Hepatocyte (in vitro differentiated cells): ENCODE measurements at regions not wholly inside any gene's neighbourhood (a gene's known extent, or its start where the extent isn't known, plus 50 kb on each side); places are given as distances from the start of the nearest gene placed in this dataset.

Experiments used
- DNase-seq: peaks from one replicate; pipeline ENCODE4 v3.0.0-alpha.2; 2016; ENCODE audit warnings: low spot score
- H2AFZ ChIP-seq: fragments of 200-600 bp; sonication (generic); 2 replicates; pipeline ENCODE4 v1.6.0; 2016; ENCODE audit warnings: antibody characterized with exemption, mild to moderate bottlenecking
- H3K27ac ChIP-seq: fragments of 200-600 bp; sonication (generic); 2 replicates; pipeline ENCODE4 v1.5.1; 2016; ENCODE audit warnings: mild to moderate bottlenecking
- H3K27me3 ChIP-seq: fragments of 200-600 bp; sonication (generic); 2 replicates; pipeline ENCODE4 v1.6.1; 2016
- H3K36me3 ChIP-seq: fragments of 200-600 bp; sonication (generic); replicated peaks from 2 replicates; pipeline ENCODE4 v1.5.1; 2016; ENCODE audit warnings: low read depth; ENCODE audit not compliant: insufficient read depth
- H3K4me1 ChIP-seq: fragments of 200-600 bp; sonication (generic); 2 replicates; pipeline ENCODE4 v1.5.1; 2016; ENCODE audit warnings: mild to moderate bottlenecking, moderate library complexity; ENCODE audit not compliant: insufficient read depth
- H3K4me2 ChIP-seq: fragments of 200-600 bp; sonication (generic); 2 replicates; pipeline ENCODE4 v1.6.0; 2016
- H3K4me3 ChIP-seq: fragments of 200-600 bp; sonication (generic); 2 replicates; pipeline ENCODE4 v1.5.1; 2016; ENCODE audit warnings: mild to moderate bottlenecking
- H3K79me2 ChIP-seq: fragments of 200-600 bp; sonication (generic); 2 replicates; pipeline ENCODE4 v1.6.0; 2017; ENCODE audit warnings: mild to moderate bottlenecking
- H3K9me2 ChIP-seq: fragments of 200-600 bp; sonication (generic); replicated peaks from 2 replicates; pipeline ENCODE4 v1.6.0; 2017; ENCODE audit warnings: mild to moderate bottlenecking; ENCODE audit not compliant: insufficient read depth
- H3K9me3 ChIP-seq: fragments of 200-600 bp; sonication (generic); 2 replicates; pipeline ENCODE4 v1.5.1; 2016; ENCODE audit warnings: low read depth, mild to moderate bottlenecking
- H4K20me1 ChIP-seq: fragments of 200-600 bp; sonication (generic); 2 replicates; pipeline ENCODE4 v1.6.0; 2016; ENCODE audit warnings: mild to moderate bottlenecking; ENCODE audit not compliant: insufficient read depth, poor library complexity, severe bottlenecking
- EZH2 ChIP-seq: fragments of 200-600 bp; sonication (generic); IDR thresholded peaks from 2 replicates; pipeline ENCODE4 v1.6.1; 2016; ENCODE audit warnings: antibody characterized with exemption, mild to moderate bottlenecking, borderline replicate concordance
- EZH2phosphoT487 ChIP-seq: fragments of 200-600 bp; sonication (generic); IDR thresholded peaks from one replicate; pipeline ENCODE4 v1.6.1; 2018; ENCODE audit warnings: antibody characterized with exemption, mild to moderate bottlenecking, low read depth, moderate library complexity; ENCODE audit not compliant: unreplicated experiment, severe bottlenecking
- WGBS: methylation state at CpG from one replicate; pipeline ENCODE4 v1.1.6; 2016; ENCODE audit warnings: low lambda C conversion rate; ENCODE audit errors: missing lambda C conversion rate; 5-methylcytosine and 5-hydroxymethylcytosine counted together
- TF ChIP-seq, protein P1 (sequence below): fragments of 200-600 bp; sonication (generic); IDR thresholded peaks from 2 replicates; pipeline ENCODE4 v1.5.1; 2016; ENCODE audit warnings: antibody characterized with exemption, mild to moderate bottlenecking; ENCODE audit not compliant: poor library complexity

DNA sequence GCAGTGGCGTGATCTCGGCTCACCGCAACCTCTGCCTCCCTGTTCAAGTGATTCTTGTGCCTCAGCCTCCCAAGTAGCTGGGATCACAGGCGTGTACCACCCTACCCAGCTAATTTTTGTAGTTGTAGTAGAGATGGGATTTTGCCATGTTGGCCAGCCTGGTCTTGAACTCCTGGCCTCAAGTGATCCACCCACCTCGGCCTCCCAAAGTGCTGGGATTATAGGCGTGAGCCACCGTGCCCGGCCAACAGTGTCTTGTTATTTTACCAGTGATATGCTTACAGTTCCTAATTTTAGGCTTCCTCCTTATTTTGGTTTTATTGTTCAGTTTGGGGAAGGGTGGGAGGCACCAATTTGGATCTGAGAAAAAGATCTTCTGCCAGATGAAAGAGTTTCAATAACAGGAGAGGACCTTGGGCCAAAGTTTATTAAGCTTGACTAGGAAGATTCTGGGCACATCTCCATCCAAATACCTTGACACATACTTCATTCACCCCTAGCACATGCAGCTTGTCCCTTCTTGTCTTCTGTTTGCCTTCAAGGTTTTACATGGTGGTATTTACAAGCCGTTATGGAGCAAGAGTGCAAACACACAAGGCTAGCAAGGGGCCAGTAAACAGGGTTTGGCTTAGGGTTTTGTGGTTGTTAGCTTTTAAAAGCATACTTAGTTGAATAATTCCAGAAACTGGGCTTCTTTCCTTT, 168.1 kb upstream of the DMRT1 start:
- Histone ChIP-seq H3K4me3 (no peak overlapping the region), H3K9me3 (no peaks in the 10 kb centered on the region), H3K27me3 (no peaks in the 10 kb centered on the region), H3K27ac (peak overlapping the region; percentile 65), H2AFZ (peak overlapping the region; percentile 42), H3K9me2 (no peaks in the 10 kb centered on the region), H3K36me3 (no peaks in the 10 kb centered on the region), H3K4me2 (peak overlapping the region; percentile 35), H4K20me1 (no peaks in the 10 kb centered on the region), H3K79me2 (peaks cover 7% of the 10 kb centered on the region), H3K4me1 (peaks cover 21% of the 10 kb centered on the region)
- 83% methylated on average over 9 of the region's 9 CpGs for WGBS
- peak; percentile 27 for DNase-seq
- peak; percentile 28 for TF ChIP-seq EZH2phosphoT487
- TF ChIP-seq, protein P1, sequence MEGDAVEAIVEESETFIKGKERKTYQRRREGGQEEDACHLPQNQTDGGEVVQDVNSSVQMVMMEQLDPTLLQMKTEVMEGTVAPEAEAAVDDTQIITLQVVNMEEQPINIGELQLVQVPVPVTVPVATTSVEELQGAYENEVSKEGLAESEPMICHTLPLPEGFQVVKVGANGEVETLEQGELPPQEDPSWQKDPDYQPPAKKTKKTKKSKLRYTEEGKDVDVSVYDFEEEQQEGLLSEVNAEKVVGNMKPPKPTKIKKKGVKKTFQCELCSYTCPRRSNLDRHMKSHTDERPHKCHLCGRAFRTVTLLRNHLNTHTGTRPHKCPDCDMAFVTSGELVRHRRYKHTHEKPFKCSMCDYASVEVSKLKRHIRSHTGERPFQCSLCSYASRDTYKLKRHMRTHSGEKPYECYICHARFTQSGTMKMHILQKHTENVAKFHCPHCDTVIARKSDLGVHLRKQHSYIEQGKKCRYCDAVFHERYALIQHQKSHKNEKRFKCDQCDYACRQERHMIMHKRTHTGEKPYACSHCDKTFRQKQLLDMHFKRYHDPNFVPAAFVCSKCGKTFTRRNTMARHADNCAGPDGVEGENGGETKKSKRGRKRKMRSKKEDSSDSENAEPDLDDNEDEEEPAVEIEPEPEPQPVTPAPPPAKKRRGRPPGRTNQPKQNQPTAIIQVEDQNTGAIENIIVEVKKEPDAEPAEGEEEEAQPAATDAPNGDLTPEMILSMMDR: no peak

DNA sequence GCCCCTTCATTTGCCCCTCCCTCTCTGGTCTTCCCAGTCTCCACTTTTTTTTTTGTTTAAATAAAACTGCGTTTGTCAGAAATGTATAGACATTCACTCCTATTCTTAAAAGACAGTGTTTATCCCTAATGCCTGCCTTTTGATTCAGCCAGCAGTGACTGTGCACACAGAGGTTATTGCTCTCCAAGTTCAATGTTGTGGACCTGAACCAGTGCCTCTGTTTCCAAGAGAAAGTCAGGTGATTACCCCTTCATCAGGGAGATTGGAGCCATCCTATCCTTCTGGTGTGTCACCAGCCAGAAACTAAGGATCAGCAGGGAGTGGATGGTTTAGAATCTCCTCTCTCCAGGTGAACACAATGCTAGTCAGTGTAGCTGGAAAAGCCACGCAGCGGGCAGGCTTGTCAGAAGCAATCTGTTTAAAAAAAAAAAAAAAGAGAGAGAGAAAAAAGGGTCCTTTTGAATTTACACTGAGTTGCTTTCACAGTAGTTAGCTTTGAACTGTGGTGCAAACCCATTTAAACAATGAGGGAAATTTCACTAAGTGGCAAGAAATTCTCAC, 167.5 kb upstream of the DMRT1 start:
- H3K4me1 ChIP-seq: peaks cover 21% of the 10 kb centered on the region
- peak; percentile 33 for DNase-seq
- H3K79me2 ChIP-seq: peaks cover 7% of the 10 kb centered on the region
- H3K36me3 ChIP-seq: no peaks in the 10 kb centered on the region
- H3K9me2 ChIP-seq: no peaks in the 10 kb centered on the region
- H2AFZ ChIP-seq: peak overlapping the region; percentile 42
- H3K4me3 ChIP-seq: no peak overlapping the region
- H3K27ac ChIP-seq: peak overlapping the region; percentile 65
- no peaks in the 10 kb centered on the region for H3K27me3 ChIP-seq
- 33% methylated on average over 3 of the region's 3 CpGs for WGBS
- H4K20me1 ChIP-seq: no peaks in the 10 kb centered on the region
- H3K4me2 ChIP-seq: peak overlapping the region; percentile 35
- no peaks in the 10 kb centered on the region for H3K9me3 ChIP-seq
- TF ChIP-seq EZH2 (no peak), EZH2phosphoT487 (no peak)
- TF ChIP-seq, protein P1: no peak

DNA sequence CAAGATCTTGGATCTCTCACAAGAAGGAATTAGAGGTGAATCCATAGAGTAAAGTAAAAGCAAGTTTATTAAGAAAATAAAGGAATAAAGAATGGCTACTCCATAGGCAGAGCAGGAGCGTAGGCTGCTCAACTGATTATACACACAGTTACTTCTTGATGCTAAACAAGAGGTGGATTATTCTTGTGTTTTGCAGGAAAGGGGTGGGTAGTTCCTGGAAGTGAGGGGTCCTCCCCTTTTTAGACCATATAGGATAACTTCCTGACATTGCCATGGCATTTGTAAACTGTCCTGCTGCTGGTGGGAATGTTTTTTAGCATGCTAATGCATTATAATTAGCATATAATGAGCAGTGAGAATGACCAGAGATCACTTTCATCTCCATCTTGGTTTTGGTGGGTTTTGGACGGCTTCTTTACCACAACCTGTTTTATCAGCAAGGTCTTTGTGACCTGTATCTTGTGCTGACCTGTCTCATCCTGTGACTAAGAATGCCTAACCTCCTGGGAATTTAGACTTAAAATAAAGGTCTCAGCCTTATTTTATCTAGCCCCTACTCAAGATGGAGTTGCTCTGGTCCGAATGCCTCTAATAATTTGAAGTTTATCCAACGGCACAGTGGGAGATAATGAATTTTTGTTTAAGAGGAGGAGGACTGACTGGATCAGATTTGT, 165.7 kb upstream of the DMRT1 start:
- H3K4me3 ChIP-seq: no peak overlapping the region
- H3K27me3 ChIP-seq: no peaks in the 10 kb centered on the region
- no peaks in the 10 kb centered on the region for H3K36me3 ChIP-seq
- WGBS: 68% methylated on average over 4 of the region's 4 CpGs
- no peaks in the 10 kb centered on the region for H4K20me1 ChIP-seq
- H2AFZ ChIP-seq: no peak overlapping the region
- H3K27ac ChIP-seq: no peak overlapping the region
- no peaks in the 10 kb centered on the region for H3K9me3 ChIP-seq
- H3K9me2 ChIP-seq: no peaks in the 10 kb centered on the region
- TF ChIP-seq EZH2 (no peak), EZH2phosphoT487 (no peak)
- TF ChIP-seq, protein P1: no peak
- peaks cover 7% of the 10 kb centered on the region for H3K79me2 ChIP-seq
- DNase-seq: no peak
- peaks cover 21% of the 10 kb centered on the region for H3K4me1 ChIP-seq
- H3K4me2 ChIP-seq: no peak overlapping the region
